Progenitor cell of endocrine pancreas (in vitro differentiated cells): ENCODE measurements at regions not wholly inside any gene's neighbourhood (a gene's known extent, or its start where the extent isn't known, plus 50 kb on each side); places are given as distances from the start of the nearest gene placed in this dataset.

Experiments
- DNase-seq: peaks from one replicate; pipeline ENCODE4 v3.0.0; 2021; ENCODE audit warnings: low spot score; ENCODE audit not compliant: unreplicated experiment
- H3K27ac Mint-ChIP-seq: 2 replicates; pipeline ENCODE4 v1.8.0; 2021; ENCODE audit warnings: mild to moderate bottlenecking, moderate library complexity, mixed read lengths
- H3K27me3 Mint-ChIP-seq: 2 replicates; pipeline ENCODE4 v1.8.0; 2021; ENCODE audit warnings: mixed read lengths
- H3K36me3 Mint-ChIP-seq: 2 replicates; pipeline ENCODE4 v1.8.0; 2022; ENCODE audit warnings: mixed read lengths; ENCODE audit not compliant: insufficient read depth
- H3K4me1 Mint-ChIP-seq: 2 replicates; pipeline ENCODE4 v1.8.0; 2021; ENCODE audit warnings: low read depth, mixed read lengths
- H3K4me3 Mint-ChIP-seq: 2 replicates; pipeline ENCODE4 v1.8.0; 2021; ENCODE audit warnings: low read depth, mild to moderate bottlenecking, moderate library complexity, mixed read lengths
- H3K9me3 Mint-ChIP-seq: 2 replicates; pipeline ENCODE4 v1.8.0; 2021; ENCODE audit warnings: low read depth, mixed read lengths
- TF ChIP-seq, protein P1 (sequence below): fragments of 200-600 bp; sonication (generic); IDR thresholded peaks from one replicate; pipeline ENCODE4 v1.5.0; 2021; ENCODE audit warnings: antibody characterized with exemption, mild to moderate bottlenecking; ENCODE audit not compliant: unreplicated experiment

DNA sequence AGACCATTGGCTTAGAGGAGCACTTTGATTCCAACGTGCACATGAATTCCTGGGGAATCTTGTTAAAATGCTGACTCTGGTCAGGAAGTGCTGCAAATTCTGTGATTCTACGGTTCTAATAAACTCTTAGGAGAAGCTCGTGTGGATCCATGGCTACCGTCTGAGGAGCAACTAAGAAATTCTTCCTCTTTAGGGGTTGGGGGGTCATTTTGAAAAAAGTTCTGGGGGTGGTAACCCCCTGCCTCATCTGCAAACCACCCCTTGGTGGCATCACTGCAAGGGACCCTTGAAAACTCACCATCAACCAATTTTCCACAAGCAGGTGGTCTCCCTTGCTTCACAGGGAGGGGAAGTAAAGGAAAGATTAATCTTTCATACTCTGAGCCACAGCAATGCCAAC is 52.2 kb upstream of the IGF1R start:
- Mint-ChIP-seq H3K9me3 (no peaks in the 10 kb centered on the region), H3K36me3 (no peaks in the 10 kb centered on the region), H3K27me3 (peaks cover 54% of the 10 kb centered on the region), H3K4me1 (peaks cover 11% of the 10 kb centered on the region), H3K4me3 (no peak overlapping the region), H3K27ac (no peak overlapping the region)
- TF ChIP-seq, protein P1, sequence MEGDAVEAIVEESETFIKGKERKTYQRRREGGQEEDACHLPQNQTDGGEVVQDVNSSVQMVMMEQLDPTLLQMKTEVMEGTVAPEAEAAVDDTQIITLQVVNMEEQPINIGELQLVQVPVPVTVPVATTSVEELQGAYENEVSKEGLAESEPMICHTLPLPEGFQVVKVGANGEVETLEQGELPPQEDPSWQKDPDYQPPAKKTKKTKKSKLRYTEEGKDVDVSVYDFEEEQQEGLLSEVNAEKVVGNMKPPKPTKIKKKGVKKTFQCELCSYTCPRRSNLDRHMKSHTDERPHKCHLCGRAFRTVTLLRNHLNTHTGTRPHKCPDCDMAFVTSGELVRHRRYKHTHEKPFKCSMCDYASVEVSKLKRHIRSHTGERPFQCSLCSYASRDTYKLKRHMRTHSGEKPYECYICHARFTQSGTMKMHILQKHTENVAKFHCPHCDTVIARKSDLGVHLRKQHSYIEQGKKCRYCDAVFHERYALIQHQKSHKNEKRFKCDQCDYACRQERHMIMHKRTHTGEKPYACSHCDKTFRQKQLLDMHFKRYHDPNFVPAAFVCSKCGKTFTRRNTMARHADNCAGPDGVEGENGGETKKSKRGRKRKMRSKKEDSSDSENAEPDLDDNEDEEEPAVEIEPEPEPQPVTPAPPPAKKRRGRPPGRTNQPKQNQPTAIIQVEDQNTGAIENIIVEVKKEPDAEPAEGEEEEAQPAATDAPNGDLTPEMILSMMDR: no peak
- DNase-seq: no peak

- TF ChIP-seq, protein P1: no peak
- Mint-ChIP-seq H3K27me3 (peaks cover 47% of the 10 kb centered on the region), H3K9me3 (no peaks in the 10 kb centered on the region), H3K4me3 (no peak overlapping the region), H3K36me3 (no peaks in the 10 kb centered on the region), H3K27ac (no peak overlapping the region), H3K4me1 (peaks cover 11% of the 10 kb centered on the region)
- DNase-seq: no peak
Observed at GRCh38 chr15:98596885-98597392, 51.4 kb upstream of the IGF1R start.

GRCh38 chr15:98597666-98598065 is 50.7 kb upstream of the IGF1R start:
- no peaks in the 10 kb centered on the region for H3K9me3 Mint-ChIP-seq
- peaks cover 11% of the 10 kb centered on the region for H3K4me1 Mint-ChIP-seq
- DNase-seq: no peak
- H3K36me3 Mint-ChIP-seq: no peaks in the 10 kb centered on the region
- H3K4me3 Mint-ChIP-seq: no peak overlapping the region
- peaks cover 42% of the 10 kb centered on the region for H3K27me3 Mint-ChIP-seq
- H3K27ac Mint-ChIP-seq: no peak overlapping the region
- TF ChIP-seq, protein P1: no peak
